ENCODE measurements at regions not wholly inside any gene's neighbourhood (a gene's known extent, or its start where the extent isn't known, plus 50 kb on each side); places are given as distances from the start of the nearest gene placed in this dataset.
"Not testable (repeated sequence)": the region's sequence is repeated elsewhere in the genome, so short reads cannot be mapped to it uniquely, and the experiment has no call there.

- no peak for DNase-seq
Measured at GRCh38 chr3:158026236-158026635, 80.0 kb downstream of the SHOX2 start.

- not testable (repeated sequence) for DNase-seq
Measured at GRCh38 chr3:158019897-158020296, 86.3 kb downstream of the SHOX2 start.

- DNase-seq, result no peak
Measured at GRCh38 chr3:158018462-158018861, 87.8 kb downstream of the SHOX2 start.

GRCh38 chr3:158012901-158013300, 93.3 kb downstream of the SHOX2 start:
- no peak for DNase-seq

GRCh38 chr3:158005391-158006100, 100.7 kb downstream of the SHOX2 start:
- no peak for DNase-seq

- no peak for DNase-seq
Measured at GRCh38 chr3:157999246-157999645, 107.0 kb downstream of the SHOX2 start.

- no peak for DNase-seq
Measured at GRCh38 chr3:157982359-157982758, 123.9 kb downstream of the SHOX2 start.

- DNase-seq, result no peak
Measured at GRCh38 chr3:157981819-157982218, 124.4 kb downstream of the SHOX2 start.

- no peak for DNase-seq
Measured at GRCh38 chr3:157979022-157979421, 127.2 kb downstream of the SHOX2 start.

- DNase-seq, result no peak
Measured at GRCh38 chr3:157961665-157962064, 144.6 kb downstream of the SHOX2 start.

GRCh38 chr3:157958457-157958856, 147.8 kb downstream of the SHOX2 start:
- no peak for DNase-seq

GRCh38 chr3:157956850-157957249, 149.4 kb downstream of the SHOX2 start:
- no peak for DNase-seq

- DNase-seq, result no peak
Measured at GRCh38 chr3:157956176-157956575, 150.0 kb downstream of the SHOX2 start.

- DNase-seq, result no peak
Measured at GRCh38 chr3:157953565-157953964, 152.7 kb downstream of the SHOX2 start.

GRCh38 chr3:157948605-157949383, 157.4 kb downstream of the SHOX2 start:
- no peak for DNase-seq

- DNase-seq, result no peak
Measured at GRCh38 chr3:157939166-157939565, 167.1 kb downstream of the SHOX2 start.

- DNase-seq, result no peak
Measured at GRCh38 chr3:157938154-157938779, 168.0 kb downstream of the SHOX2 start.

- DNase-seq, result no peak
Measured at GRCh38 chr3:157931517-157931916, 174.7 kb downstream of the SHOX2 start.

- DNase-seq, result no peak
Measured at GRCh38 chr3:157930000-157930780, 176.0 kb downstream of the SHOX2 start.

GRCh38 chr3:157926822-157927221, 179.4 kb downstream of the SHOX2 start:
- DNase-seq, result no peak

GRCh38 chr3:157922614-157923013, 183.6 kb downstream of the SHOX2 start:
- no peak for DNase-seq

GRCh38 chr3:157921811-157922210, 184.4 kb downstream of the SHOX2 start:
- DNase-seq, result no peak

Data from midbrain (tissue), 1 donor.